CD4-positive, alpha-beta T cell (primary cell): ENCODE measurements at regions not wholly inside any gene's neighbourhood (a gene's known extent, or its start where the extent isn't known, plus 50 kb on each side); places are given as distances from the start of the nearest gene placed in this dataset.
A peak's percentile ranks its signal among the peaks of the same experiment; 100 is the strongest.

Experiments used
- ATAC-seq: fragments of 200-7000 bp; cut with Tn5 transposase; one replicate; pipeline ENCODE4 v1.10.0; 2022; ENCODE audit warnings: mild to moderate bottlenecking; ENCODE audit not compliant: poor library complexity
- CTCF ChIA-PET: fragments of 350-600 bp; sonication (Branson Sonifier 250); formaldehyde crosslinking; loops from one replicate; lab custom pipeline; 2021; ENCODE audit warnings: antibody characterized with exemption, inconsistent platforms; lab: Charles Lee
- POLR2A ChIA-PET: fragments of 350-600 bp; sonication (Branson Sonifier 250); formaldehyde crosslinking; loops from one replicate; lab custom pipeline; 2021; ENCODE audit warnings: antibody characterized with exemption, inconsistent platforms; lab: Charles Lee
- DNase-seq, 14 experiments: peaks; one replicate each; pipeline ENCODE4 v3.0.0-alpha.2; 2013 to 2020; ENCODE audit warnings: mixed read lengths in 2 of 14
- H3K27ac ChIP-seq, 2 donors: one replicate each; pipeline versions ENCODE4 v1.5.1 to v1.7.0; 2013; ENCODE audit warnings: low read length in 2 of 2, low read depth in 1 of 2, mild to moderate bottlenecking in 1 of 2
- H3K27me3 ChIP-seq, 2 experiments: 1 replicate in 1 of 2; 2 replicates in 1 of 2; pipeline versions ENCODE4 v1.6.1 to v1.7.0; 2013; ENCODE audit warnings: low read length in 2 of 2, control low read depth in 1 of 2, mild to moderate bottlenecking in 1 of 2, moderate library complexity in 1 of 2; ENCODE audit not compliant: insufficient read depth in 2 of 2, control insufficient read depth in 1 of 2
- H3K36me3 ChIP-seq: one replicate; pipeline ENCODE4 v1.6.1; 2013; ENCODE audit warnings: low read length, control low read depth; ENCODE audit not compliant: insufficient read depth
- H3K4me1 ChIP-seq: one replicate; pipeline ENCODE4 v1.6.1; 2013; ENCODE audit warnings: low read length, control low read depth; ENCODE audit not compliant: insufficient read depth
- H3K4me3 ChIP-seq: one replicate; pipeline ENCODE4 v1.5.1; 2013; ENCODE audit warnings: mild to moderate bottlenecking, low read length, moderate library complexity
- H3K9me3 ChIP-seq, 2 experiments: 1 replicate in 1 of 2; 2 replicates in 1 of 2; pipeline versions ENCODE4 v1.6.1 to v1.7.0; 2013; ENCODE audit warnings: low read length in 2 of 2, mild to moderate bottlenecking in 2 of 2, control low read depth in 1 of 2, moderate library complexity in 1 of 2; ENCODE audit not compliant: control insufficient read depth in 1 of 2, insufficient read depth in 1 of 2
- H3K27ac Mint-ChIP-seq: one replicate; pipeline ENCODE4 v1.8.0; 2020; ENCODE audit warnings: mixed read lengths
- H3K27me3 Mint-ChIP-seq: one replicate; pipeline ENCODE4 v1.8.0; 2021; ENCODE audit warnings: mixed read lengths
- H3K36me3 Mint-ChIP-seq: one replicate; pipeline ENCODE4 v1.8.0; 2021; ENCODE audit warnings: low read depth, mixed read lengths
- H3K4me1 Mint-ChIP-seq: one replicate; pipeline ENCODE4 v1.8.0; 2021; ENCODE audit warnings: low read depth, mixed read lengths
- H3K4me3 Mint-ChIP-seq: one replicate; pipeline ENCODE4 v1.8.0; 2020; ENCODE audit warnings: mild to moderate bottlenecking, mixed read lengths
- H3K9me3 Mint-ChIP-seq: one replicate; pipeline ENCODE4 v1.8.0; 2020; ENCODE audit warnings: mixed read lengths
- CTCF ChIP-seq: fragments of 200-600 bp; IDR thresholded peaks from one replicate; pipeline ENCODE4 v1.8.0; 2022; ENCODE audit warnings: antibody characterized with exemption, mild to moderate bottlenecking
- intact Hi-C, 2 experiments: fragments of 100-400 bp; cut with DNase I in 1 of 2; cut with micrococcal nuclease in 1 of 2; formaldehyde crosslinking; loops; one replicate each; pipeline versions ENCODE4 v1.15.1 to v1.9.0; 2023 to 2025; cut with DNase I, micrococcal nuclease

GRCh38 chr11:2074266-2074825 lies 64.8 kb downstream of the IGF2 start:
- Histone ChIP-seq H3K36me3 (no peaks in the 10 kb centered on the region), H3K4me3 (no peak overlapping the region), H3K4me1 (peaks cover 6% of the 10 kb centered on the region), H3K9me3 (no peaks in the 10 kb centered on the region), H3K27ac (no peak overlapping the region), H3K27me3 (peaks cover 3 to 21% of the 10 kb centered on the region in 2 experiments)
- Mint-ChIP-seq H3K27ac (no peak overlapping the region), H3K4me3 (no peak overlapping the region), H3K4me1 (peaks cover 10% of the 10 kb centered on the region), H3K36me3 (no peaks in the 10 kb centered on the region), H3K9me3 (no peaks in the 10 kb centered on the region), H3K27me3 (peaks cover 13% of the 10 kb centered on the region)
- no peak for TF ChIP-seq CTCF
- intact Hi-C loops, result no loop called here
- CTCF ChIA-PET, result no interaction called here
- ATAC-seq, result no peak
- DNase-seq, result no peak
- POLR2A ChIA-PET, result no interaction called here

GRCh38 chr11:2072551-2073261 lies 66.5 kb downstream of the IGF2 start:
- TF ChIP-seq CTCF, result no peak
- DNase-seq, result peak in 1 of 14 experiments; percentile 30
- CTCF ChIA-PET, result no interaction called here

GRCh38 chr11:2071748-2072385 lies 67.3 kb downstream of the IGF2 start:
- TF ChIP-seq CTCF, result no peak
- peaks cover 6 to 30% of the 10 kb centered on the region in 2 experiments for H3K27me3 ChIP-seq
- H3K4me3 ChIP-seq, result no peak overlapping the region
- peaks cover 2% of the 10 kb centered on the region for H3K4me1 Mint-ChIP-seq
- no peak overlapping the region for H3K27ac Mint-ChIP-seq
- intact Hi-C loops, result no loop called here
- ATAC-seq, result no peak
- H3K9me3 Mint-ChIP-seq, result no peaks in the 10 kb centered on the region
- ChIA-PET CTCF (no interaction called here), POLR2A (no interaction called here)
- H3K4me3 Mint-ChIP-seq, result no peak overlapping the region
- no peaks in the 10 kb centered on the region for H3K9me3 ChIP-seq
- no peaks in the 10 kb centered on the region for H3K36me3 Mint-ChIP-seq
- no peaks in the 10 kb centered on the region for H3K36me3 ChIP-seq
- no peak overlapping the region for H3K27ac ChIP-seq
- H3K27me3 Mint-ChIP-seq, result peaks cover 13% of the 10 kb centered on the region
- H3K4me1 ChIP-seq, result peaks cover 4% of the 10 kb centered on the region
- no peak for DNase-seq

More at GRCh38 chr11:2072551-2073261, 66.5 kb downstream of the IGF2 start:
- peaks cover 10% of the 10 kb centered on the region for H3K4me1 Mint-ChIP-seq
- Histone ChIP-seq H3K4me3 (no peak overlapping the region), H3K27ac (no peak overlapping the region), H3K4me1 (peaks cover 6% of the 10 kb centered on the region), H3K36me3 (no peaks in the 10 kb centered on the region), H3K27me3 (peaks cover 3 to 24% of the 10 kb centered on the region in 2 experiments), H3K9me3 (no peaks in the 10 kb centered on the region)
- H3K4me3 Mint-ChIP-seq, result no peak overlapping the region
- H3K36me3 Mint-ChIP-seq, result no peaks in the 10 kb centered on the region
- H3K9me3 Mint-ChIP-seq, result no peaks in the 10 kb centered on the region
- H3K27ac Mint-ChIP-seq, result no peak overlapping the region
- POLR2A ChIA-PET, result no interaction called here
- no peak for ATAC-seq
- peaks cover 13% of the 10 kb centered on the region for H3K27me3 Mint-ChIP-seq
- intact Hi-C loops, result no loop called here
